ENCODE measurements at regions not wholly inside any gene's neighbourhood (a gene's known extent, or its start where the extent isn't known, plus 50 kb on each side); places are given as distances from the start of the nearest gene placed in this dataset.
A peak's percentile ranks its signal among the peaks of the same experiment; 100 is the strongest.

- Histone ChIP-seq H3K27ac (ENCODE audit: low read depth, low read length) (no peak overlapping the region), H3K4me1 (ENCODE audit: control insufficient read depth in 5 of 5, insufficient read depth in 5 of 5, low read length in 5 of 5) (peaks cover 0 to 9% (median 4%) of the 10 kb centered on the region in 5 donors), H3K4me3 (ENCODE audit: low read depth in 1 of 5, low read length in 5 of 5) (no peak overlapping the region), H3K36me3 (ENCODE audit: control insufficient read depth in 5 of 5, insufficient read depth in 5 of 5, low read length in 5 of 5) (no peaks in the 10 kb centered on the region), H3K9ac (ENCODE audit: low read length in 5 of 5) (no peak overlapping the region), H3K27me3 (ENCODE audit: control insufficient read depth in 5 of 5, insufficient read depth in 4 of 5, low read length in 5 of 5) (no peaks in the 10 kb centered on the region), H3K9me3 (ENCODE audit: control insufficient read depth in 5 of 5, low read length in 5 of 5) (no peaks in the 10 kb centered on the region)
Observed at GRCh38 chr12:115348301-115348700, 664.3 kb upstream of the TBX3 start.

- no peak overlapping the region for H3K9ac ChIP-seq (ENCODE audit: low read length in 5 of 5)
- H3K27me3 ChIP-seq (ENCODE audit: control insufficient read depth in 5 of 5, insufficient read depth in 4 of 5, low read length in 5 of 5): no peaks in the 10 kb centered on the region
- H3K4me3 ChIP-seq (ENCODE audit: low read depth in 1 of 5, low read length in 5 of 5): no peak overlapping the region
- peaks cover 3 to 16% (median 11%) of the 10 kb centered on the region in 5 donors for H3K4me1 ChIP-seq (ENCODE audit: control insufficient read depth in 5 of 5, insufficient read depth in 5 of 5, low read length in 5 of 5)
- peaks cover 0 to 4% (median 0%) of the 10 kb centered on the region in 5 donors for H3K9me3 ChIP-seq (ENCODE audit: control insufficient read depth in 5 of 5, low read length in 5 of 5)
- H3K36me3 ChIP-seq (ENCODE audit: control insufficient read depth in 5 of 5, insufficient read depth in 5 of 5, low read length in 5 of 5): no peaks in the 10 kb centered on the region
- no peak overlapping the region for H3K27ac ChIP-seq (ENCODE audit: low read depth, low read length)
Observed at GRCh38 chr12:115343601-115344000, 659.6 kb upstream of the TBX3 start.

- Histone ChIP-seq H3K9ac (ENCODE audit: low read length in 5 of 5) (no peak overlapping the region), H3K27me3 (ENCODE audit: control insufficient read depth in 5 of 5, insufficient read depth in 4 of 5, low read length in 5 of 5) (no peaks in the 10 kb centered on the region), H3K9me3 (ENCODE audit: control insufficient read depth in 5 of 5, low read length in 5 of 5) (peaks cover 0 to 4% (median 0%) of the 10 kb centered on the region in 5 donors), H3K4me3 (ENCODE audit: low read depth in 1 of 5, low read length in 5 of 5) (no peak overlapping the region), H3K4me1 (ENCODE audit: control insufficient read depth in 5 of 5, insufficient read depth in 5 of 5, low read length in 5 of 5) (peaks cover 6 to 21% (median 13%) of the 10 kb centered on the region in 5 donors), H3K36me3 (ENCODE audit: control insufficient read depth in 5 of 5, insufficient read depth in 5 of 5, low read length in 5 of 5) (no peaks in the 10 kb centered on the region), H3K27ac (ENCODE audit: low read depth, low read length) (no peak overlapping the region)
Observed at GRCh38 chr12:115343008-115343407, 659.0 kb upstream of the TBX3 start.

- peak overlapping the region; percentile 91 for H3K27ac ChIP-seq (ENCODE audit: low read depth, low read length)
- H3K9ac ChIP-seq (ENCODE audit: low read length in 5 of 5): no peak overlapping the region
- peaks cover 11 to 34% (median 24%) of the 10 kb centered on the region in 5 donors for H3K4me1 ChIP-seq (ENCODE audit: control insufficient read depth in 5 of 5, insufficient read depth in 5 of 5, low read length in 5 of 5)
Observed at GRCh38 chr12:115341442-115341841, 657.5 kb upstream of the TBX3 start.

GRCh38 chr12:115338566-115339294, 654.8 kb upstream of the TBX3 start:
- peak overlapping the region; percentile 94 for H3K27ac ChIP-seq (ENCODE audit: low read depth, low read length)
- H3K36me3 ChIP-seq (ENCODE audit: control insufficient read depth in 5 of 5, insufficient read depth in 5 of 5, low read length in 5 of 5): no peaks in the 10 kb centered on the region
- H3K4me3 ChIP-seq (ENCODE audit: low read depth in 1 of 5, low read length in 5 of 5): no peak overlapping the region
- peaks cover 23 to 60% (median 49%) of the 10 kb centered on the region in 5 donors for H3K4me1 ChIP-seq (ENCODE audit: control insufficient read depth in 5 of 5, insufficient read depth in 5 of 5, low read length in 5 of 5)
- peaks cover 0 to 4% (median 0%) of the 10 kb centered on the region in 5 donors for H3K9me3 ChIP-seq (ENCODE audit: control insufficient read depth in 5 of 5, low read length in 5 of 5)
- no peaks in the 10 kb centered on the region for H3K27me3 ChIP-seq (ENCODE audit: control insufficient read depth in 5 of 5, insufficient read depth in 4 of 5, low read length in 5 of 5)
- peak overlapping the region in 1 of 5 donors; percentile 54 for H3K9ac ChIP-seq (ENCODE audit: low read length in 5 of 5)

More at GRCh38 chr12:115341442-115341841, 657.5 kb upstream of the TBX3 start:
- Histone ChIP-seq H3K9me3 (ENCODE audit: control insufficient read depth in 5 of 5, low read length in 5 of 5) (peaks cover 0 to 4% (median 0%) of the 10 kb centered on the region in 5 donors), H3K4me3 (ENCODE audit: low read depth in 1 of 5, low read length in 5 of 5) (no peak overlapping the region), H3K27me3 (ENCODE audit: control insufficient read depth in 5 of 5, insufficient read depth in 4 of 5, low read length in 5 of 5) (no peaks in the 10 kb centered on the region), H3K36me3 (ENCODE audit: control insufficient read depth in 5 of 5, insufficient read depth in 5 of 5, low read length in 5 of 5) (no peaks in the 10 kb centered on the region)

GRCh38 chr12:115337693-115338543, 653.9 kb upstream of the TBX3 start:
- Histone ChIP-seq H3K27ac (ENCODE audit: low read depth, low read length) (peak overlapping the region; percentile 94), H3K27me3 (ENCODE audit: control insufficient read depth in 5 of 5, insufficient read depth in 4 of 5, low read length in 5 of 5) (no peaks in the 10 kb centered on the region), H3K4me1 (ENCODE audit: control insufficient read depth in 5 of 5, insufficient read depth in 5 of 5, low read length in 5 of 5) (peaks cover 23 to 68% (median 55%) of the 10 kb centered on the region in 5 donors), H3K9me3 (ENCODE audit: control insufficient read depth in 5 of 5, low read length in 5 of 5) (peaks cover 0 to under 1% (median 0%) of the 10 kb centered on the region in 5 donors), H3K9ac (ENCODE audit: low read length in 5 of 5) (peak overlapping the region in 4 of 5 donors; percentile 16 to 82 (median 54)), H3K36me3 (ENCODE audit: control insufficient read depth in 5 of 5, insufficient read depth in 5 of 5, low read length in 5 of 5) (no peaks in the 10 kb centered on the region), H3K4me3 (ENCODE audit: low read depth in 1 of 5, low read length in 5 of 5) (no peak overlapping the region)

- Histone ChIP-seq H3K9ac (ENCODE audit: low read length in 5 of 5) (no peak overlapping the region), H3K27ac (ENCODE audit: low read depth, low read length) (peak overlapping the region; percentile 94), H3K27me3 (ENCODE audit: control insufficient read depth in 5 of 5, insufficient read depth in 4 of 5, low read length in 5 of 5) (no peaks in the 10 kb centered on the region), H3K4me1 (ENCODE audit: control insufficient read depth in 5 of 5, insufficient read depth in 5 of 5, low read length in 5 of 5) (peaks cover 23 to 68% (median 53%) of the 10 kb centered on the region in 5 donors), H3K9me3 (ENCODE audit: control insufficient read depth in 5 of 5, low read length in 5 of 5) (no peaks in the 10 kb centered on the region), H3K36me3 (ENCODE audit: control insufficient read depth in 5 of 5, insufficient read depth in 5 of 5, low read length in 5 of 5) (no peaks in the 10 kb centered on the region), H3K4me3 (ENCODE audit: low read depth in 1 of 5, low read length in 5 of 5) (peak overlapping the region in 4 of 5 donors; percentile 34 to 41 (median 38))
Observed at GRCh38 chr12:115336506-115336905, 652.5 kb upstream of the TBX3 start.

GRCh38 chr12:115335594-115335993, 651.6 kb upstream of the TBX3 start:
- peak overlapping the region; percentile 16 to 41 (median 37) for H3K4me3 ChIP-seq (ENCODE audit: low read depth in 1 of 5, low read length in 5 of 5)
- H3K27me3 ChIP-seq (ENCODE audit: control insufficient read depth in 5 of 5, insufficient read depth in 4 of 5, low read length in 5 of 5): no peaks in the 10 kb centered on the region
- H3K9ac ChIP-seq (ENCODE audit: low read length in 5 of 5): peak overlapping the region in 1 of 5 donors; percentile 11
- no peaks in the 10 kb centered on the region for H3K36me3 ChIP-seq (ENCODE audit: control insufficient read depth in 5 of 5, insufficient read depth in 5 of 5, low read length in 5 of 5)
- peak overlapping the region; percentile 76 for H3K27ac ChIP-seq (ENCODE audit: low read depth, low read length)
- peaks cover 20 to 61% (median 45%) of the 10 kb centered on the region in 5 donors for H3K4me1 ChIP-seq (ENCODE audit: control insufficient read depth in 5 of 5, insufficient read depth in 5 of 5, low read length in 5 of 5)
- H3K9me3 ChIP-seq (ENCODE audit: control insufficient read depth in 5 of 5, low read length in 5 of 5): no peaks in the 10 kb centered on the region

GRCh38 chr12:115335048-115335447, 651.1 kb upstream of the TBX3 start:
- Histone ChIP-seq H3K27ac (ENCODE audit: low read depth, low read length) (peak overlapping the region; percentile 76), H3K9ac (ENCODE audit: low read length in 5 of 5) (peak overlapping the region in 2 of 5 donors; percentile 11 to 45), H3K27me3 (ENCODE audit: control insufficient read depth in 5 of 5, insufficient read depth in 4 of 5, low read length in 5 of 5) (no peaks in the 10 kb centered on the region), H3K4me1 (ENCODE audit: control insufficient read depth in 5 of 5, insufficient read depth in 5 of 5, low read length in 5 of 5) (peaks cover 20 to 60% (median 45%) of the 10 kb centered on the region in 5 donors), H3K9me3 (ENCODE audit: control insufficient read depth in 5 of 5, low read length in 5 of 5) (no peaks in the 10 kb centered on the region), H3K36me3 (ENCODE audit: control insufficient read depth in 5 of 5, insufficient read depth in 5 of 5, low read length in 5 of 5) (no peaks in the 10 kb centered on the region), H3K4me3 (ENCODE audit: low read depth in 1 of 5, low read length in 5 of 5) (peak overlapping the region in 4 of 5 donors; percentile 34 to 41 (median 37))

- Histone ChIP-seq H3K4me3 (ENCODE audit: low read depth in 1 of 5, low read length in 5 of 5) (no peak overlapping the region), H3K36me3 (ENCODE audit: control insufficient read depth in 5 of 5, insufficient read depth in 5 of 5, low read length in 5 of 5) (no peaks in the 10 kb centered on the region), H3K9ac (ENCODE audit: low read length in 5 of 5) (no peak overlapping the region), H3K9me3 (ENCODE audit: control insufficient read depth in 5 of 5, low read length in 5 of 5) (no peaks in the 10 kb centered on the region), H3K4me1 (ENCODE audit: control insufficient read depth in 5 of 5, insufficient read depth in 5 of 5, low read length in 5 of 5) (peaks cover 16 to 53% (median 45%) of the 10 kb centered on the region in 5 donors), H3K27me3 (ENCODE audit: control insufficient read depth in 5 of 5, insufficient read depth in 4 of 5, low read length in 5 of 5) (no peaks in the 10 kb centered on the region), H3K27ac (ENCODE audit: low read depth, low read length) (no peak overlapping the region)
Observed at GRCh38 chr12:115332945-115333344, 649.0 kb upstream of the TBX3 start.
